Vagina (tissue), 2 donors: ENCODE measurements at regions not wholly inside any gene's neighbourhood (a gene's known extent, or its start where the extent isn't known, plus 50 kb on each side); places are given as distances from the start of the nearest gene placed in this dataset.

Source experiments
- POLR2A ChIP-seq, 2 donors: fragments of 450-650 bp; IDR thresholded peaks; one replicate each; pipeline ENCODE4 v1.6.1; 2017; ENCODE audit warnings: antibody characterized with exemption in 2 of 2, mild to moderate bottlenecking in 2 of 2, moderate library complexity in 2 of 2
- TF ChIP-seq, protein P1 (sequence below), 3 experiments: fragments of 450-650 bp in 2 of 3; fragments of 200-600 bp in 1 of 3; sonication (generic) in 1 of 3; IDR thresholded peaks; one replicate each; pipeline ENCODE4 v1.5.1; 2017 to 2019; ENCODE audit warnings: antibody characterized with exemption in 3 of 3, mild to moderate bottlenecking in 2 of 3, moderate library complexity in 2 of 3

DNA sequence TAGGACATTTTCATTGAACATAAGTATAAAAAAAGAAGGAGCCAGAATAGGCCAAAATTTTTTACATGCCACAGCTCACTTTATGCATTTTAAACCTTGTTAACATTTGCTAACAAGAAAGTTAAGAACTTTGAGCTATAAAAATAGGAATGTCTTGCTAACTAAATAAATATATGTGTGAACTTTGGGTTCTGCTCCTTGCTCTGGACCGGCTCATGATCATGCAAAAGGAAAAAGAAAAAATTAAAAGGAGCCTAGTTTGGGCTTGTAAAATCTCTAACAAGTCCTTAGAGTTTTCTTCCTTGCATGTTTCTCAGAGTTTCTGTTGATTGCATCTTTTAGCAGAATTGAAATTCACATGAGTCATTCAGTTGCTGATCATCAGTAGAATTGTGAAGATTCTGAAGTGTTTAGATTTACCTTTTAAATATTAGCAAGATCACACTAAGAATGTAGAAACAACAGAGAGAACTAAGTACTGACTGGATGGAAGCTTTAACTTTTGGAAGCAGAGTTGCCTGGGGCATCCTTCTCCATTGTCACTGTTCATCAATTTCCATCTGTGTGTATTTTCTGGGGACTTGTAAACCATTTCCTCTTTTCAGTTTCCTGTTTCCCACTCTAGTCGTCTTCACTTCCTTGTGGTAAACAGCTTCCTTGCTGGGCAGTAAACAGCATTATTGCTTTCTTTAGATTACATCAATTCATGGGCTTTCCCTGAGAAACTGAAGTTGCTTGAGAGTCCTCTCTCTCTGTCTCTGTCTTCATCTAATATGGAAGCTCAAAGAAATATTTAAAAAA is 458.4 kb upstream of the BTBD3 start:
- no peak for TF ChIP-seq POLR2A (IDR thresholded peaks at IDR 0.05)
- TF ChIP-seq, protein P1, sequence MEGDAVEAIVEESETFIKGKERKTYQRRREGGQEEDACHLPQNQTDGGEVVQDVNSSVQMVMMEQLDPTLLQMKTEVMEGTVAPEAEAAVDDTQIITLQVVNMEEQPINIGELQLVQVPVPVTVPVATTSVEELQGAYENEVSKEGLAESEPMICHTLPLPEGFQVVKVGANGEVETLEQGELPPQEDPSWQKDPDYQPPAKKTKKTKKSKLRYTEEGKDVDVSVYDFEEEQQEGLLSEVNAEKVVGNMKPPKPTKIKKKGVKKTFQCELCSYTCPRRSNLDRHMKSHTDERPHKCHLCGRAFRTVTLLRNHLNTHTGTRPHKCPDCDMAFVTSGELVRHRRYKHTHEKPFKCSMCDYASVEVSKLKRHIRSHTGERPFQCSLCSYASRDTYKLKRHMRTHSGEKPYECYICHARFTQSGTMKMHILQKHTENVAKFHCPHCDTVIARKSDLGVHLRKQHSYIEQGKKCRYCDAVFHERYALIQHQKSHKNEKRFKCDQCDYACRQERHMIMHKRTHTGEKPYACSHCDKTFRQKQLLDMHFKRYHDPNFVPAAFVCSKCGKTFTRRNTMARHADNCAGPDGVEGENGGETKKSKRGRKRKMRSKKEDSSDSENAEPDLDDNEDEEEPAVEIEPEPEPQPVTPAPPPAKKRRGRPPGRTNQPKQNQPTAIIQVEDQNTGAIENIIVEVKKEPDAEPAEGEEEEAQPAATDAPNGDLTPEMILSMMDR (IDR thresholded peaks at IDR 0.05), result no peak
